ENCODE measurements at regions not wholly inside any gene's neighbourhood (a gene's known extent, or its start where the extent isn't known, plus 50 kb on each side); places are given as distances from the start of the nearest gene placed in this dataset.

GRCh38 chr1:96178053-96178452 lies 543.5 kb upstream of the PTBP2 start:
- TF ChIP-seq CTCF (IDR thresholded peaks at IDR 0.05), result no peak
- TF ChIP-seq POLR2A (IDR thresholded peaks at IDR 0.05), result no peak
- TF ChIP-seq POLR2AphosphoS5 (IDR thresholded peaks at IDR 0.05), result no peak
- no peak for TF ChIP-seq EP300 (IDR thresholded peaks at IDR 0.05)
